Activated CD4-positive, alpha-beta T cell treated with anti-CD3 and anti-CD28 coated beads, Interleukin-2, Interleukin-4, amounts not matched to agents 100 ng/mL and 50 ng/mL, durations not matched to agents 16 hours and 8 hours (primary cell): ENCODE measurements at regions not wholly inside any gene's neighbourhood (a gene's known extent, or its start where the extent isn't known, plus 50 kb on each side); places are given as distances from the start of the nearest gene placed in this dataset.
"Not testable (repeated sequence)": the region's sequence is repeated elsewhere in the genome, so short reads cannot be mapped to it uniquely, and the experiment has no call there.

ENCODE experiments used
- DNase-seq: peaks from one replicate; pipeline ENCODE4 v3.0.0-alpha.2; 2020; ENCODE audit warnings: low spot score

DNA sequence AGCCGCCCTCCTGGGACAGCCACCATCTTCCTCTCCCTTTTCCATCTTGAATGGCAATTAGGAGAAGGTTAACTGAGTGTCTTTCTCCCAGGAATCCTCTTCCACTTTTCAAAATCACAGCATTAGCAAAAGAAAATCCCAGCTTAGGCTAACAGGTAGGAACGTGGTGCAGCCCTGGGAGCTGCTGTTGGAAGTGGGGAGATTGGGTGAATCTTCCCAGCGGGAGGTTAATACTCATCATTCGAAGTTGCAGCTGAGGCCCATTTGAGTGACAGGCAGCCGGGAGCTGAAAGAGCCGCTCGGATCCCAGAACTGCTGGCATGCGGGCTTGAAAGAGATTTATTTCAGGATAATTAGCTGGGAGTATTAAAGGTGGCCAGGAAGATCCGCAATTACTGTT lies 306.0 kb downstream of the BCL11A start:
- no peak for DNase-seq

DNA sequence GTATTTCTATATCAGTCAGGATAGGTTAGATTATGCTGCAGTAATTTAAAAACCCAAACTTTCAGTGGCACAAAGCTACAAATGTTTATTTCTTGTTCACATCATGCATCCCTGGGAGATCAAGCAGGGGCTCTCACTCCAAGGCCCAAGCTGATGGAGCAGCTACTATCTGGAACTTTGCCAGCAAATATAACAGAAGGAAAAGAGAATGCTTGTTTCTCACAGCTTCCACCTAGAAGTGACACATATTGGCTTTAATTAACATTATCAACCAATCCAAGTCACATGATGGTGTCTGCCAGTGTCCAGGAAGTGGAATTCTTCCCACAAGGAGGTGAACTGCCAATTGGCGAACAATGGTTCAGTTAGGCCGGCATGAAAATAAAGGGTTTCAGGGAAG lies 306.9 kb downstream of the BCL11A start:
- no peak for DNase-seq

GRCh38 chr2:60234274-60234986 lies 319.0 kb downstream of the BCL11A start:
- no peak for DNase-seq

- no peak for DNase-seq
Observed at GRCh38 chr2:60230596-60230995, 322.9 kb downstream of the BCL11A start.

GRCh38 chr2:60230037-60230436 lies 323.4 kb downstream of the BCL11A start:
- no peak for DNase-seq

- no peak for DNase-seq
Observed at GRCh38 chr2:60226943-60227342, 326.5 kb downstream of the BCL11A start.

DNA sequence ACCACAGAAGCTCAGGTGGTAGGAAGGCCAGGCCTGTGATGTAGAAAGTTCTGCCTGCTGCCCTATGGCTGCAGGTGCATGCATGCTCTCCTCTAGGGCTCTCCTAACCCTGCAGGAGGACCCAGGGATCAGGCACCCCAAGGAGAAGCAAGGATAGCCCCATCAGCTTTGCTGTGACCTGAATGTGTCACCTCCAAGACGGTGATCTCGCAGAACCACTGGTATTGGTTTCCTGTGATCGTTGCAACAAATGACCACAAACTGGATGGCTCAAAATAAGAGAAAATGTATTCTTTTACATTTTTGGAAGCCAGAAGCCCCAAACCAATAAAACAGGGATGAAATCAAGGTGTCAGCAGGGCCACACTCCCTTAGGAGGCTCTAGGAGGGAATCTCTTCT lies 327.3 kb downstream of the BCL11A start:
- DNase-seq: no peak

- no peak for DNase-seq
Observed at GRCh38 chr2:60223859-60224258, 329.6 kb downstream of the BCL11A start.

GRCh38 chr2:60221098-60221497 lies 332.4 kb downstream of the BCL11A start:
- no peak for DNase-seq

DNA sequence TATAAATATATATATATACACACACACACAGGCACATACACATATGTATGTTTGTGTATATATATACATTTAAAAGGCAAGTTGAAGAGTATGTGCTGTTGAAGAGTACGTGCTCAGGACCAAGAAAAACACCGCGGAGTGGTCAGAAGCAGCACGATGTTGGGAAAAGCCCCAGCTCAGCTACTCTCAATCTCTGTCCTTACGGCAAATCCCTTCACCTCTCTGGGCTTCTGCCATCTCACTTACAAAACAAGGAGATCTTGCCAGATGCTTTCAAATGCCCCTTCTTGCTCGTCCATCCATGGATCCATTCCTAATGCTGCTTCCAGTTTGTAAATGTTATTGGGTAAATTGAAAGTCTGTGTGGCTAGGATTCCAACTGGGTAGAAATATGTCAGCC lies 333.9 kb downstream of the BCL11A start:
- DNase-seq: no peak

GRCh38 chr2:60216452-60216995 lies 336.9 kb downstream of the BCL11A start:
- no peak for DNase-seq

- DNase-seq: no peak
Observed at GRCh38 chr2:60215386-60215901, 338.0 kb downstream of the BCL11A start.

- no peak for DNase-seq
Observed at GRCh38 chr2:60214626-60214875, 338.9 kb downstream of the BCL11A start.

GRCh38 chr2:60213865-60214625 lies 339.4 kb downstream of the BCL11A start:
- no peak for DNase-seq

DNA sequence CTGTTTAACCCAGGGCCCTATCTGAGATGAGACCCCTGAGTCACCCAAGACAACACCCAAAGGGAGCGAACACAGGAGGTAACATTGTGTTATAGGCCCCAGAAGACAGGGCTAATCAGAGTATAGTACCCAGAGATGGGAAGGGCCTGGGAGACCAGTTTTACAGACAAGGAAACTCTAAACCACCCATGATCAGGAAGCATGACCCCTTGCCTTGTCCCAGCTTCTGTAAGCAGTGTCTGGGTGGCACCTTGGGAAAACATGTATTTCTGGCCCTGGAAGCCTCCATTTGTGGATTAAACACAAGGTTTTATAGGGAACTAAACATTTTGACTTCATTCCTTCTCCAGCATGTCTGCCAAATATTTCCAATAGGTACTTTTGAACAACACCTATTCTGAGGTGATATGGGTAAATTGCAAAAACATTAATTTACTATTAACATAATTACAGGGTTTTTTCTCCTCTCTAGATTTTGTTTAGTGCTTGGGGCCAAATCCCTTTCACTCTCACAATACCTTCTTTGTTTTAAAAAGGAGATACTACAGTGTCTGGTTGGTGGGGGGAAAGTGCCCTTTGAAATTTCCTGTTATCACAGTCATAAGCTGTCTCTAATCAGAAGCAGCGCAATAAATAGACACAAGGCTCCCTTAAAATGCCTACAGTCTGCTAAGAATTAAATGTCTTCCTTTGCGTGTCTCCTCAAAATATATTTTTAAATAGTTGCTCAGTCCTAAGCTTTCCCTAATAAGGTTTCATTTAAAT lies 341.1 kb downstream of the BCL11A start:
- DNase-seq: no peak

GRCh38 chr2:60189006-60189405 lies 364.4 kb downstream of the BCL11A start:
- DNase-seq: not testable (repeated sequence)

- DNase-seq: no peak
Observed at GRCh38 chr2:60175290-60175689, 378.2 kb downstream of the BCL11A start.

DNA sequence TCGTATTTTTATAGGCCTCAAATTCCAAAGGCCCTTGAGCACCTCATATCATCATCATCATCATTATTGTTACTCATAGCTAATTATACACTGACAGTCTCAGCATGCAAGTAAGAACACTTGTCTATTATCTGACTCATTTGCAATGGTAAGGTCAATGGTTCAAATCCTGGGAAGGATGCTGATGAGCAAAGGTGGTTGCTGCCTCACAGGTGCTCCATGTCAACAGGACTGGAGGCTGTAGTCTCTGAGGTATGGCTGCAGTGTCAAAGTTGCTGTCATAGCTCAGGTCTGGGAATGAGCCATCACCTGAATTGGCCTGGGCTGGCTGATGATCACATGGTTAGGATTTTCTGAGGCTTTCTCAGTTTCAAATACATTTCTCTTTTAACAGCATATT lies 379.3 kb downstream of the BCL11A start:
- DNase-seq: no peak

DNA sequence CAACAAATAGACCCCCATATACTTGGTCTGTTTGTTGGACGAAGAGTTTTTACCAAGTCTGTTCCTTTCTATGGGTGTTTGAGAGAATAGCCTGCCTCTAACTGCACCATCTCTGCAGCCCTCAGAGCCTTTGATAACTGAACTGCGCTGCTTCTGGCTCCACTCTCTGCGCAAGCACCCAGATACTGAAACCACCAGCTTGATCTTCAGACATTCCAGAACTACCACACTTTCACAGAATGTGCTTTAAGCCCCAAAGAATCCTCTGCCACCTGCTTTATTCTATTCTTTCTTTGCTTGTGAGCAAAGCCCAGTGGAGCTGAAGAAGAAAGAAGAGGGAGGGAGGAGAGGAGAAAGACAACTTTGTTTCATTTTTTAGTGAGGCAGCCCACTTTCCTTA lies 380.7 kb downstream of the BCL11A start:
- no peak for DNase-seq

DNA sequence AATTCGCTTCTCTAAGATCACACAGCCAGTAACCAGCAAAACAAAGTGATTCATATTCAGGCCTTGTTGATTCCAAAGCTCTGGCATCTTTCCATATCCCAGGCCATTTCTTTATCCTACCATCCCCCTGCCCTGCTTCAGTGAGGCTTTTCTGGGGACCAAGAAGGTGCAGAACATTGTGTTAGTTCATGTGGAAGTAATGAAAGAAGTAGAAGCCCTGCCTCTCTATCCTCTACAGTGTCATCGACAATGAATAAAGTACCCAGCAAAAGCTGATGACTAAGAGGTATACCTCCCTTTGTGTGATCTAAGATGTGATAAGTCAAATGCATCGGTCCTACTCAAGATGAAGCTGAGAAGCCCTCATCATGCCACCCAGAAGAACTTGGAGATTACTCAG lies 383.2 kb downstream of the BCL11A start:
- no peak for DNase-seq

DNA sequence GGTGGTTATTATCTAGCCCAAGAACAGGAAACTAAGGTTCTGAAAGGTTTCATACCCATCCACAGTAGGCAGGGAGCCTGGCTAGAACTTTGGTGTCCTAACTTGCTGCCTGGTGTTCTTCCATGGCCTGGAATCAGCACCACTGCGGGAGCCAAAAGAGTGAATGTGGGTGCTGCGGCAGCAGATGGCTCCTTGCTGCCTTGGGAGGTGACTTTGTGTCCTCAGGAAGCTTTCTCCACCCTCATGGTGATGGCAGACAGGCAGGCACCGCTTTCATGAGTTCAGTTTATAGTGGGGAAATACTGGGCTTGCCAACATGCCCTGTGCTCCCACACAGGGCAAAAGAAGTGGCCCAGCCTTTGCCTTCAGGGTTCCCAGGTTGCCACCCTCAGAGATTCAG lies 385.2 kb downstream of the BCL11A start:
- no peak for DNase-seq

DNA sequence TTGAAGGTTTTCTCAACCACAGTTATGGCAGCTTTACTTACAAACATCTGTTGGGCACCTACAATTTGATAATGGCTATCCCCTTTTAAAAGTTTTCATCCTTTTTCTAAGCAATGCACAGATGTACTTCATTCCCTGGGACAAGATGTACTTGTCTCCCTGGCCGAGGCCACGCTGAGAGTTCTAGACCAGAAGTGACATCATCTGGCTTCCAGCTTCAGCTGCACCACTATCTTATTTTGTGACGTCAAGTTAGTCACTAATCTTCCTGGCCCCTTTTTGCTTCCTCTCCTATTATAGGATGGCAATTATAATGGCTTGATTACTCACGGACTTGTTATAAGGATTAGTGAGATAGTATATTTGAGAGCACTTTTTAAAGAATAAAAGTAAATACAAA lies 386.4 kb downstream of the BCL11A start:
- no peak for DNase-seq

DNA sequence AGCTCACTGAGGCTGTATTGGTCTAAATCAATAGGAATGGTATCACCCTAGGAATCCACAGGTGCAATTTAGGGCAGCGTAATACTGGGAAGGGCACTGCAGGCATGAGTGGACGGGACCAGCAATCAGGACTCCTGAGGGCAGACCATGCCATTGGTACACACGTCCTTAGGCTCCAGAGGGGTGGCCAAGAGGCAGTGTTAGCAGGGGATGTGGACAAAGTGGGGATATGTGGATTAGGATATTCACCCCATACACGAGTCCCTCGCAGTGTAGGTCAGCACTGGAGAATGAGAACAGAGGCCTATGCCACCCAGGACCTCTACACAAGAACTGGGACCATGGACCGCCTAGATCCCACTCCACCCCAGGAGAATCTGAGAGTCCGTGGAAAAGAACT lies 389.8 kb downstream of the BCL11A start:
- no peak for DNase-seq
